H1 (cell line): ENCODE measurements at regions not wholly inside any gene's neighbourhood (a gene's known extent, or its start where the extent isn't known, plus 50 kb on each side); places are given as distances from the start of the nearest gene placed in this dataset.

Experiments
- CTCF ChIA-PET: fragments of 300-600 bp; sonication (Branson Sonifier 250); formaldehyde crosslinking; loops from one replicate; lab custom pipeline; 2021; ENCODE audit not compliant: partially characterized antibody; lab: Charles Lee
- POLR2A ChIA-PET: fragments of 300-600 bp; sonication (Branson Sonifier 250); formaldehyde crosslinking; loops from one replicate; lab custom pipeline; 2021; ENCODE audit warnings: inconsistent platforms; ENCODE audit not compliant: partially characterized antibody; lab: Charles Lee
- DNase-seq, 2 experiments: peaks; one replicate each; pipeline versions ENCODE4 v3.0.0 to v3.0.0-alpha.2; 2010 to 2022; ENCODE audit warnings: low spot score in 2 of 2, low read depth in 1 of 2, mixed read lengths in 1 of 2
- FAIRE-seq: peaks from 2 replicates; lab custom pipeline; 2011; peaks lifted over from hg19 to GRCh38; lab: Jason Lieb, UNC
- H2AFZ ChIP-seq: 2 replicates; pipeline ENCODE4 v1.8.1; 2012; ENCODE audit warnings: low read length, inconsistent platforms
- H2AK5ac ChIP-seq: 2 replicates; pipeline ENCODE4 v1.6.1; 2013; ENCODE audit warnings: low read depth, low read length
- H2BK120ac ChIP-seq: replicated peaks from 2 replicates; pipeline ENCODE3; 2013; ENCODE audit warnings: low read depth, low read length, inconsistent platforms
- H2BK12ac ChIP-seq: 2 replicates; pipeline ENCODE4 v1.6.1; 2013; ENCODE audit warnings: low read depth, low read length
- H2BK15ac ChIP-seq: 2 replicates; pipeline ENCODE4 v1.6.1; 2013; ENCODE audit warnings: low read length
- H2BK20ac ChIP-seq: 2 replicates; pipeline ENCODE4 v1.6.1; 2013; ENCODE audit warnings: low read length
- H2BK5ac ChIP-seq: 2 replicates; pipeline ENCODE4 v1.6.1; 2013; ENCODE audit warnings: low read depth, low read length
- H3K14ac ChIP-seq: 2 replicates; pipeline ENCODE4 v1.6.1; 2013; ENCODE audit warnings: inconsistent platforms; ENCODE audit not compliant: insufficient read length
- H3K18ac ChIP-seq: 2 replicates; pipeline ENCODE4 v1.6.1; 2013; ENCODE audit warnings: low read length; ENCODE audit errors: extremely low read depth
- H3K23ac ChIP-seq: 2 replicates; pipeline ENCODE4 v1.6.1; 2013; ENCODE audit warnings: inconsistent platforms; ENCODE audit not compliant: insufficient read length
- H3K23me2 ChIP-seq: 2 replicates; pipeline ENCODE4 v1.6.1; 2013; ENCODE audit warnings: low read depth, low read length
- H3K27ac ChIP-seq: 2 replicates; pipeline ENCODE4 v1.6.1; 2011; ENCODE audit warnings: low read depth, low read length, inconsistent platforms
- H3K27me3 ChIP-seq, 4 experiments: replicated peaks in 1 of 4; 1 replicate in 1 of 4; 2 replicates in 3 of 4; pipeline versions ENCODE4 v1.6.1 to v1.8.1; 2011 to 2013; ENCODE audit warnings: low read length in 3 of 4, mild to moderate bottlenecking in 3 of 4, inconsistent platforms in 2 of 4, mixed read lengths in 2 of 4, moderate library complexity in 1 of 4; ENCODE audit not compliant: control insufficient read depth in 3 of 4, insufficient read depth in 3 of 4; ENCODE audit errors: extremely low read depth in 1 of 4
- H3K36me3 ChIP-seq, 4 experiments: 2 replicates each; pipeline versions ENCODE4 v1.6.1 to v1.8.1; 2011 to 2013; ENCODE audit warnings: mild to moderate bottlenecking in 4 of 4, low read length in 3 of 4, moderate library complexity in 2 of 4, control low read depth in 1 of 4, inconsistent platforms in 1 of 4; ENCODE audit not compliant: insufficient read depth in 4 of 4, control insufficient read depth in 2 of 4
- H3K4ac ChIP-seq: replicated peaks from 2 replicates; pipeline ENCODE3; 2013; ENCODE audit warnings: low read length, low read depth, mixed read lengths, inconsistent platforms; ENCODE audit not compliant: insufficient read length
- H3K4me1 ChIP-seq, 4 experiments: replicated peaks in 1 of 4; 1 replicate in 1 of 4; 2 replicates in 3 of 4; pipeline versions ENCODE4 v1.6.1 to v1.8.1; 2011 to 2013; ENCODE audit warnings: low read length in 3 of 4, inconsistent platforms in 2 of 4, mixed read lengths in 1 of 4; ENCODE audit not compliant: insufficient read depth in 4 of 4, control insufficient read depth in 3 of 4
- H3K4me2 ChIP-seq, 2 experiments: 2 replicates each; pipeline versions ENCODE4 v1.6.1 to v1.8.1; 2011 to 2013; ENCODE audit warnings: low read depth in 2 of 2, low read length in 2 of 2, control low read depth in 1 of 2, inconsistent platforms in 1 of 2, mild to moderate bottlenecking in 1 of 2; ENCODE audit not compliant: insufficient read depth in 1 of 2
- H3K4me3 ChIP-seq, 4 experiments: fragments of 200-600, 300-600 bp in 1 of 4; sonication (generic), shearing (Covaris generic), sonication (Bioruptor Twin) in 1 of 4; 2 replicates each; pipeline versions ENCODE4 v1.5.1 to v1.8.1; 2011 to 2016; ENCODE audit warnings: low read length in 4 of 4, low read depth in 3 of 4, control low read depth in 2 of 4, inconsistent platforms in 2 of 4, mild to moderate bottlenecking in 2 of 4, mixed read lengths in 1 of 4, moderate library complexity in 1 of 4; ENCODE audit not compliant: insufficient read depth in 2 of 4; ENCODE audit errors: extremely low read depth in 1 of 4
- H3K56ac ChIP-seq: replicated peaks from 2 replicates; pipeline ENCODE3; 2013; ENCODE audit warnings: low read depth, mild to moderate bottlenecking, mixed read lengths, low read length, inconsistent platforms; ENCODE audit not compliant: insufficient read length
- H3K79me1 ChIP-seq: 2 replicates; pipeline ENCODE4 v1.6.1; 2013; ENCODE audit warnings: low read depth, low read length, control low read depth
- H3K79me2 ChIP-seq, 2 experiments: 2 replicates each; pipeline versions ENCODE4 v1.6.1 to v1.8.1; 2012 to 2013; ENCODE audit warnings: low read length in 2 of 2, mild to moderate bottlenecking in 2 of 2, inconsistent platforms in 1 of 2; ENCODE audit not compliant: insufficient read depth in 2 of 2, control insufficient read depth in 1 of 2
- H3K9ac ChIP-seq, 4 experiments: replicated peaks in 1 of 4; 1 replicate in 1 of 4; 2 replicates in 3 of 4; pipeline versions ENCODE4 v1.6.1 to v1.8.1; 2011 to 2013; ENCODE audit warnings: low read depth in 3 of 4, low read length in 3 of 4, control low read depth in 2 of 4, mild to moderate bottlenecking in 2 of 4, moderate library complexity in 2 of 4, inconsistent platforms in 1 of 4; ENCODE audit errors: extremely low read depth in 1 of 4
- H3K9me3 ChIP-seq, 2 experiments: 2 replicates each; pipeline versions ENCODE4 v1.6.1 to v1.8.1; 2012 to 2013; ENCODE audit warnings: mild to moderate bottlenecking in 2 of 2, moderate library complexity in 2 of 2, control low read depth in 1 of 2, inconsistent platforms in 1 of 2, low read depth in 1 of 2, low read length in 1 of 2, mixed read lengths in 1 of 2; ENCODE audit not compliant: insufficient read depth in 2 of 2
- H4K20me1 ChIP-seq, 2 experiments: replicated peaks in 1 of 2; 2 replicates each; pipeline versions ENCODE3 to v1.8.1; 2011 to 2013; ENCODE audit warnings: inconsistent platforms in 2 of 2, low read length in 2 of 2, mild to moderate bottlenecking in 1 of 2; ENCODE audit not compliant: insufficient read depth in 2 of 2, control insufficient read depth in 1 of 2
- H4K5ac ChIP-seq: 2 replicates; pipeline ENCODE4 v1.6.1; 2013; ENCODE audit warnings: low read length, low read depth, mixed read lengths, inconsistent platforms; ENCODE audit not compliant: insufficient read length
- H4K8ac ChIP-seq: 2 replicates; pipeline ENCODE4 v1.8.0; 2013; ENCODE audit warnings: mild to moderate bottlenecking, moderate library complexity, low read length, inconsistent platforms; ENCODE audit not compliant: insufficient read depth; ENCODE audit errors: extremely low read depth
- H4K91ac ChIP-seq: replicated peaks from 2 replicates; pipeline ENCODE3; 2013; ENCODE audit warnings: low read length, mixed read lengths, inconsistent platforms; ENCODE audit not compliant: insufficient read length
- BCL11A ChIP-seq, 2 experiments: IDR thresholded peaks; one replicate each; pipeline ENCODE4 v1.6.1; 2011; ENCODE audit warnings: low read depth in 2 of 2, low read length in 2 of 2, mild to moderate bottlenecking in 2 of 2
- CBX8 ChIP-seq: fragments of 300-800, 300-1000 bp; sonication (generic); IDR thresholded peaks from 2 replicates; pipeline ENCODE4 v1.7.1; 2016; ENCODE audit warnings: low read depth, low read length, borderline replicate concordance
- CEBPB ChIP-seq: IDR thresholded peaks from 2 replicates; pipeline ENCODE4 v1.6.1; 2012; ENCODE audit warnings: low read depth, low read length
- CTBP2 ChIP-seq: IDR thresholded peaks from 2 replicates; pipeline ENCODE4 v1.7.0; 2011; ENCODE audit warnings: borderline replicate concordance, mild to moderate bottlenecking, moderate library complexity, mixed read lengths, low read length; ENCODE audit not compliant: insufficient read depth, insufficient read length
- JUN ChIP-seq: IDR thresholded peaks from 2 replicates; pipeline ENCODE4 v1.6.1; 2011; ENCODE audit warnings: low read depth, mild to moderate bottlenecking, improper control_type of control experiment, low read length
- PHF8 ChIP-seq: fragments of 200-600 bp; sonication (generic); conservative IDR thresholded peaks from 2 replicates; pipeline ENCODE4 v1.7.1; 2012; ENCODE audit warnings: low read depth, mild to moderate bottlenecking, inconsistent platforms, low read length, moderate library complexity
- POLR2A ChIP-seq, 2 experiments: IDR thresholded peaks; 1 replicate in 1 of 2; 2 replicates in 1 of 2; pipeline ENCODE4 v1.6.1; 2011; ENCODE audit warnings: low read depth in 2 of 2, low read length in 2 of 2, mild to moderate bottlenecking in 2 of 2; ENCODE audit errors: control extremely low read depth in 1 of 2
- POU5F1 ChIP-seq: IDR thresholded peaks from 2 replicates; pipeline ENCODE4 v1.6.1; 2011; ENCODE audit warnings: low read depth, mild to moderate bottlenecking, low read length, moderate library complexity
- SRF ChIP-seq: IDR thresholded peaks from 2 replicates; pipeline ENCODE4 v1.6.1; 2011; ENCODE audit warnings: mild to moderate bottlenecking, low read depth, low read length, moderate library complexity
- SUZ12 ChIP-seq: fragments of 200-600 bp; sonication (generic); IDR thresholded peaks from 2 replicates; pipeline ENCODE4 v1.6.1; 2012; ENCODE audit warnings: mild to moderate bottlenecking, inconsistent platforms, low read length, moderate library complexity, mixed read lengths
- TAF1 ChIP-seq: IDR thresholded peaks from 2 replicates; pipeline ENCODE4 v1.6.1; 2011; ENCODE audit warnings: mild to moderate bottlenecking, low read depth, low read length
- TAF7 ChIP-seq: optimal IDR thresholded peaks from 2 replicates; pipeline ENCODE3; 2011; ENCODE audit warnings: low read depth, mild to moderate bottlenecking, inconsistent platforms, low read length, moderate library complexity, borderline replicate concordance
- YY1 ChIP-seq: IDR thresholded peaks from 2 replicates; pipeline ENCODE4 v1.6.1; 2011; ENCODE audit warnings: low read depth, mild to moderate bottlenecking, low read length
- WGBS, 2 experiments: shearing (Covaris generic) in 1 of 2; methylation state at CpG; one replicate each; pipeline versions ENCODE4 v1.1.6 to v1.1.7; 2013 to 2015; ENCODE audit warnings: low lambda C conversion rate in 2 of 2, mixed read lengths in 2 of 2, inconsistent platforms in 1 of 2, low coverage in 1 of 2, missing lambda C conversion rate in 1 of 2; ENCODE audit not compliant: insufficient replicate concordance in 2 of 2, insufficient coverage in 1 of 2, insufficient read length in 1 of 2; ENCODE audit errors: extremely low coverage in 1 of 2, missing lambda C conversion rate in 1 of 2; 5-methylcytosine and 5-hydroxymethylcytosine counted together

DNA sequence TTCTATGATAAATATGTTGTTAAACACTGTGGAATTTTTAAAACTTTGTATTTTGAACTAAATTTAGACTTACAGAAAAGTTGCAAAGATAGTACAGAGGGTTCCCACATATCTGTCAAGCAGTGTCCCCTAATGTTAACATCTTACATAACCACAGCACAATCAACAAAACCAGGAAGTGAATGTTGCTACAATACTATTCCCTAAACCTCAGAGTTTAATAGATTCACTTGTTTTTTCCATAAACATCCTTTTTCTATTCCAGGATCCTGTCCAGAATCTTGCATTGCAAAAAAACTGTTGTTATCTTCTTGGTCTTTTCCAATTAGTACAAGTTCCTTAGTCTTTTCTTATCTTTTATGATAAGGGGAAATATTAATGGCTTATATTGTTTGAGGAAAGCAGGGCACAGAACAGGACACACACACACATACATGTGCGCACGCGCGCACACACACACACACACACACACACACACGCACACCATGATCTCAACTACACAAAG lies 251.1 kb upstream of the TRIB2 start:
- Histone ChIP-seq H4K20me1 (no peaks in the 10 kb centered on the region), H3K27ac (no peak overlapping the region), H2BK5ac (no peak overlapping the region), H3K9me3 (no peaks in the 10 kb centered on the region), H3K14ac (no peak overlapping the region), H3K23me2 (no peaks in the 10 kb centered on the region; the same call in 1 of the 2 replicates), H3K36me3 (no peaks in the 10 kb centered on the region), H3K27me3 (no peaks in the 10 kb centered on the region), H3K79me1 (no peaks in the 10 kb centered on the region), H3K23ac (no peak overlapping the region), H3K4ac (no peak overlapping the region), H3K9ac (no peak overlapping the region), H3K56ac (no peak overlapping the region), H4K91ac (no peak overlapping the region), H2AK5ac (no peak overlapping the region), H3K4me1 (no peaks in the 10 kb centered on the region), H4K5ac (no peak overlapping the region), H2AFZ (no peak overlapping the region), H2BK20ac (no peak overlapping the region), H3K4me3 (no peak overlapping the region), H2BK15ac (no peak overlapping the region), H4K8ac (no peak overlapping the region), H2BK120ac (no peak overlapping the region), H3K18ac (no peak overlapping the region), H3K79me2 (no peaks in the 10 kb centered on the region), H3K4me2 (no peak overlapping the region), H2BK12ac (no peak overlapping the region)
- DNase-seq: no peak
- ChIA-PET CTCF (no interaction called here), POLR2A (no interaction called here)
- no peak for FAIRE-seq
- TF ChIP-seq YY1 (no peak), TAF1 (no peak), CEBPB (no peak), CTBP2 (no peak), POU5F1 (no peak), POLR2A (IDR thresholded peaks at IDR 0.05; ENCODE audit: control extremely low read depth in 1 of 2, low read depth in 2 of 2, low read length in 2 of 2) (no peak), CBX8 (no peak), SRF (no peak), PHF8 (no peak), BCL11A (IDR thresholded peaks at IDR 0.05; ENCODE audit: low read depth in 2 of 2, low read length in 2 of 2) (no peak), TAF7 (no peak), JUN (no peak), SUZ12 (no peak)
- 70% methylated on average over 5 of the region's 5 CpGs; no CpG with 5 or more reads in 1 of the 2 experiments for WGBS, 2 experiments
